ENCODE measurements at regions not wholly inside any gene's neighbourhood (a gene's known extent, or its start where the extent isn't known, plus 50 kb on each side); places are given as distances from the start of the nearest gene placed in this dataset.

GRCh38 chr1:198064181-198064580 lies 92.6 kb upstream of the NEK7 start:
- TF ChIP-seq POLR2A (IDR thresholded peaks at IDR 0.05) (no peak), CTCF (IDR thresholded peaks at IDR 0.05) (no peak)

Measured in body of pancreas (tissue), 4 donors.